ENCODE measurements at regions not wholly inside any gene's neighbourhood (a gene's known extent, or its start where the extent isn't known, plus 50 kb on each side); places are given as distances from the start of the nearest gene placed in this dataset.

- no peak overlapping the region for H3K4me2 ChIP-seq (ENCODE audit: control insufficient read depth, extremely low read depth, insufficient read depth, low read depth, low read length)
- FAIRE-seq, result no peak
- no peaks in the 10 kb centered on the region for H3K36me3 ChIP-seq (ENCODE audit: control insufficient read depth in 2 of 2, extremely low read depth in 1 of 2, insufficient read depth in 2 of 2, low read length in 2 of 2)
- TF ChIP-seq EZH2 (IDR thresholded peaks at IDR 0.05; ENCODE audit: low read length) (no peak), CTCF (optimal IDR thresholded peaks at IDR 0.05 in 1 of 3, IDR thresholded peaks at IDR 0.05 in 1 of 3, conservative IDR thresholded peaks at IDR 0.05 in 1 of 3; ENCODE audit: extremely low read depth in 1 of 3, insufficient read depth in 2 of 3, low read length in 3 of 3) (no peak)
- no peaks in the 10 kb centered on the region for H3K9me3 ChIP-seq (ENCODE audit: control insufficient read depth, low read depth, low read length)
- no peaks in the 10 kb centered on the region for H3K27me3 ChIP-seq (ENCODE audit: control insufficient read depth, extremely low read depth, insufficient read depth, low read length)
- peaks cover 54% of the 10 kb centered on the region for H3K4me1 ChIP-seq (ENCODE audit: control insufficient read depth, extremely low read depth, insufficient read depth, low read length)
- H3K27ac ChIP-seq (ENCODE audit: control insufficient read depth, insufficient read depth, low read length), result no peak overlapping the region
- H3K79me2 ChIP-seq (ENCODE audit: control insufficient read depth, insufficient read depth, low read length), result peaks cover 8% of the 10 kb centered on the region
- no peak overlapping the region for H3K4me3 ChIP-seq (ENCODE audit: control insufficient read depth in 2 of 3, extremely low read depth in 1 of 3, insufficient read depth in 2 of 3, low read depth in 1 of 3, low read length in 3 of 3)
- no peak overlapping the region for H3K9ac ChIP-seq (ENCODE audit: control insufficient read depth, extremely low read depth, insufficient read depth, low read length)
- dilution Hi-C loops (cut with MboI; ENCODE audit: extremely low pct_ligation_motif_present, low sequenced_read_pairs), result no loop called here
- H4K20me1 ChIP-seq (ENCODE audit: control insufficient read depth, extremely low read depth, insufficient read depth, low read length), result no peaks in the 10 kb centered on the region
- no peak for DNase-seq (ENCODE audit: low read depth, low spot score)
- peaks cover 3% of the 10 kb centered on the region for H3K9me1 ChIP-seq (ENCODE audit: control insufficient read depth, extremely low read depth, insufficient read depth, low read length)
- no peak overlapping the region for H2AFZ ChIP-seq (ENCODE audit: control insufficient read depth, low read length)
Measured at GRCh38 chr6:56753811-56754210, 111.1 kb upstream of the DST start.

- Histone ChIP-seq H3K36me3 (ENCODE audit: control insufficient read depth in 2 of 2, extremely low read depth in 1 of 2, insufficient read depth in 2 of 2, low read length in 2 of 2) (no peaks in the 10 kb centered on the region), H3K4me3 (ENCODE audit: control insufficient read depth in 2 of 3, extremely low read depth in 1 of 3, insufficient read depth in 2 of 3, low read depth in 1 of 3, low read length in 3 of 3) (no peak overlapping the region), H3K4me2 (ENCODE audit: control insufficient read depth, extremely low read depth, insufficient read depth, low read depth, low read length) (no peak overlapping the region), H3K9ac (ENCODE audit: control insufficient read depth, extremely low read depth, insufficient read depth, low read length) (no peak overlapping the region), H2AFZ (ENCODE audit: control insufficient read depth, low read length) (no peak overlapping the region), H3K27ac (ENCODE audit: control insufficient read depth, insufficient read depth, low read length) (no peak overlapping the region), H3K27me3 (ENCODE audit: control insufficient read depth, extremely low read depth, insufficient read depth, low read length) (no peaks in the 10 kb centered on the region), H3K4me1 (ENCODE audit: control insufficient read depth, extremely low read depth, insufficient read depth, low read length) (peaks cover 49% of the 10 kb centered on the region), H3K79me2 (ENCODE audit: control insufficient read depth, insufficient read depth, low read length) (peaks cover 8% of the 10 kb centered on the region), H3K9me3 (ENCODE audit: control insufficient read depth, low read depth, low read length) (no peaks in the 10 kb centered on the region), H3K9me1 (ENCODE audit: control insufficient read depth, extremely low read depth, insufficient read depth, low read length) (peaks cover 3% of the 10 kb centered on the region), H4K20me1 (ENCODE audit: control insufficient read depth, extremely low read depth, insufficient read depth, low read length) (no peaks in the 10 kb centered on the region)
- TF ChIP-seq EZH2 (IDR thresholded peaks at IDR 0.05; ENCODE audit: low read length) (no peak), CTCF (optimal IDR thresholded peaks at IDR 0.05 in 1 of 3, IDR thresholded peaks at IDR 0.05 in 1 of 3, conservative IDR thresholded peaks at IDR 0.05 in 1 of 3; ENCODE audit: extremely low read depth in 1 of 3, insufficient read depth in 2 of 3, low read length in 3 of 3) (no peak)
- no peak for DNase-seq (ENCODE audit: low read depth, low spot score)
- FAIRE-seq, result peak; percentile 26
- dilution Hi-C loops (cut with MboI; ENCODE audit: extremely low pct_ligation_motif_present, low sequenced_read_pairs), result no loop called here
Measured at GRCh38 chr6:56752534-56752933, 109.8 kb upstream of the DST start.
